Tongue (tissue), 1 donor: ENCODE measurements at regions not wholly inside any gene's neighbourhood (a gene's known extent, or its start where the extent isn't known, plus 50 kb on each side); places are given as distances from the start of the nearest gene placed in this dataset.
A peak's percentile ranks its signal among the peaks of the same experiment; 100 is the strongest.
"Not testable (repeated sequence)": the region's sequence is repeated elsewhere in the genome, so short reads cannot be mapped to it uniquely, and the experiment has no call there.

ENCODE experiments used
- DNase-seq: peaks from one replicate; pipeline ENCODE4 v3.0.0-alpha.2; 2015

DNA sequence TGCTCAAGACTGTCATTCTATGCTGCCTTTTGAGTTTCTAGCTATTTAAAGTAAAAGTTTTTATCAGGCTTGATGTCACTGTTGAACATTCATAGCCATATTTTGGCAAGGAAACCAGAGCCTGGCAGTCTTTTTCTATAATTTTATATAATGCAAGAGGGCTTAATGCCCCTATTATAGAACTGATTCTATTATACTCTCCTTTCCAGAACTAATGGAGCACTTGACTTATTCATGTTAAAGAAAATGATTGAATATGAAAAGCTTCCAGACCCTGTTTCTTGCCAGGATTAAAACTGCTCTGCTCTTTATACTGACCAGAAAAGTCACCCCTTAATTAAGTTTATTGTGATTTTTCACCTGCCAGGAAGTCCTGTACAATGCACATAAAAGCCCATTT is 337.6 kb upstream of the CHRM2 start:
- peak; percentile 9 for DNase-seq

DNA sequence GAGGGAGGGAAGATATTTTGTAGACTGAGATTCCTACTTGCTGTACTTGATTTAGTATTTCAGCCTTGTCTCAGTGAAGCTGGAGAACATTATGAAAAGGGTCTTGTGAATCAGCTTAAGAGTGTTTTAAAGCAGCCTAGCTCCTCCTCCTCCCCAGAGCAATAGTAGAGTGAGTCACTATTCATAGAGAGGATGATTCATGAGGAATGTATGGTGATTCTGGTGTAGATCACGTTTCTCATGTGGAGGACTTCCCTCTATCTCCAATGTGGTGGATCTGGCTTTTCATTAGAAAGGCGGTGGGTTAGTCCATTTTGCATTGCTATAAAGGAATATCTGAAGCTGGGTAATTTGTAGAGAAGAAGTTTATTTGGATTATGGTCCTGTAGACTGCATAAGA is 340.1 kb upstream of the CHRM2 start:
- DNase-seq = no peak

DNA sequence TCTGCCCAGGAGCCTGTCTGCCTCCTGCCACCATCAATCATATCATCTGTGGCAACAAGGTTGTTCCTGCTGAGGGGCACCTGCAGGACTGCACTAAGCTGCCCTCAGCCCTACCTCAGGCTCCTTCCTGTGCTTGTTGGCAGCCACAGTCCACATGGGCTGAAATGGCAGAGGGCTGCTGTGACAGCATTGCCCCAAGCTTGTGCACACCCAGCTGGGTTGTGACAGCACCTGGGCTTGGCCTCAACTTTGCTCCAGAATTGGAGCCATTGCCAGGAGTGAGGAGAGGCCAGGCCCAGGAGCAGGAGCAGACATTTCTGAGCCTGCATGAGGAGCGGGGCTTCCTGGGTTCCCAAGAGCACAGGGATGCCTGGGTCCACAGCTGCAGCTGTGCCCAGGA is 340.9 kb upstream of the CHRM2 start:
- no peak for DNase-seq

DNA sequence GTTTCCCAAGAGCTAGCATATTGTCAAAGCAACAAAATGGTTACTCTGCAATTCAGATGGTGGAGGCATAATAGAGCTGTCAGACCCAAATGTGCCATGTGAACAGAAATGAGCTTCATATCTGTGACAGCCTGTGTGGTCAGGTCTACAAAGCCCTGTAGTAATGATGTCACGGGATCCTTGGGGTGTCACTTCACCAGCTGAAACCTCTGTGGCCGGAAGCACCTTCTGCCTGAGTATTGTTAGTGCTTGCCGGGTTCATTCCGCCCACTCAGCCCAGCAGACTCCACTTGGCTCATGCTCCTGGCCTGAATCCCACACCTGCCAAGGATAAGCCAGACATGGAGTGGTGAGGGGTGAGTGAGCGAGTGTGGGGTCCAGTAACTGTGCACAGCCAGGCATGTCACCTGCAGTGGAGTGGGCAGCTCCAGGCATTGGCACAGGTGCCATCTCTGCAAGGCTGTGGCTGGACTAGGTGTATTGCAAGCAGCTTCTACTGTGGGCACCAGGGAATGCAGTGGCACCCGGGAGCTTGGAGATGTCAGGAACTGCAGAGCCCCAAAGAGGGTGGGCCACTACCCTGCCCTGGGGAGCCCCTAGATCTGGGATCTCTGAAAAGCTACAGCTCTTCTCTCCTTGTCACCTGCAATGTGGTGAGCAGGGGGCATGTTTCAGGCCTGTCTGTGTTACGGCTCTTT is 341.9 kb upstream of the CHRM2 start:
- DNase-seq = no peak

DNA sequence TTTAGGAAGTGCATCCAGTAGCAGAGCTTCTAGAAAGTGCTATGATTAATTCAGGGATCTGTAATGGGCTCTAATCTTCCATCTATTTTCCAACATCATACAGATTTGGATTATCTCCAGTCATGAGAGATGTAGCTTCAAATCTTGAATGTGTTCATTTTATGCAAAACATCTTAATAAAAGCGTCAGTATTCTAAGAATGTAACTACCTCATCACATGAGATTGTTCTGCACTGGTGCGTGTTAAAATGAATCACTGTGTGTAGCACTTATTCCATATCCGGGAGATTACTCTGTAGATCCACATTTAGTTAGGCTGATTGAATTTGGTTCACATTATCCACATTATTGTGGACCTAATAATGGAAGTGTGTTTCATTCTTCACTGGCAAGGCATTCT is 344.9 kb upstream of the CHRM2 start:
- DNase-seq = no peak

DNA sequence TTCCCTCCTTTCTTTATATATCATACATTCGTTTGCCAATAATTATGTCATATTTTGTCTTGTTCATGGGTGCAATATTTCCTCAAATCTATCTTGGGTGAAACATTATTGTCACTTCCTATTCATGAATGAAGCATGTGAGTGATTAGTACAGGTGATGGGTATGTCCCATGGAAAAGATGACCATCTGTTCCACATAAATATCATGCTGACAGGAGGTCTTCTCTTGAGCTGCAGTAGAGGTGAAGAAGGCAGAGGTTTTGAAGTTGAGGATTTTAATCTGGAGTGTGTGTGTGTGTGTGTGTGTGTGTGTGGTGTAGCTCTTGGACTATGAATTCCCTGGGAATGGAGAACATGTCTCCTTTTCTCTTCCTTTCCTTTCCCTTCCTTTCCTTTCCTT is 350.5 kb upstream of the CHRM2 start:
- DNase-seq = no peak

DNA sequence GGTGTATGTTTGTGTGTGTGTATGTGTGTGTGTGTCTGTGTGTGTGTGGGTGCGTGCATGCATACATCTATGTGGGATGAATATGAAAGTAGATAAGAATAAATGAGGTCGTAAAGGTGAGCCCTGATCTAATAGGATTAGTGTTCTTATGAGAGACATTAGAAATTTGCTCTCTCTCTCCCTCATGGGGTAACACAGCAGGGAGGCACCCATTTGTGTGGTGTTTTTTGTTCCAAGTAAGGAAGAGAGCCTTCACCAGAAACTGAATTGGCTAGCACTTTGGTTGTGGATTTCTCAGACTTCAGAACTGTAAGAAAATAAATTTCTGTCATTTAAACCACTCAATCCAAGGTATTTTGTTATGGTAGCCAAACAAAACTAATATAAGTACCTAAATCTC is 353.7 kb upstream of the CHRM2 start:
- DNase-seq = no peak

DNA sequence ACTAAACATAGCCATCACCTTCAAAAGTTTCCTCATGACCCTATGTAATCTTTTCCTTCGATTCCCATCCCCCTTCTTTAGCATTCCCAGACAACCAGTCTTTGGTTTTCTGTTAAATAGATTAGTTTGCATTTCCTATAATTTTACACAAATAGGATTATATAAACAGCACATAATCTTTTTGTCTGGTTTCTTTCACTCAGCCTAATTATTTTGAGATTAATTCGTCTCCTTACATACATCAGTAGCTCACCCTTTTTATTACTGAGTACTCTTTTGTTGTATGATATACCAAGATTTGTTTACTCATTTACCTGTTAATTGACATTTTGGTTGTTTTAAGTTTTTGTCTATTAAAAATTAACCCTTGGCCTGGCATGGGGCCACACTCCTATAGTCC is 354.7 kb upstream of the CHRM2 start:
- no peak for DNase-seq

DNA sequence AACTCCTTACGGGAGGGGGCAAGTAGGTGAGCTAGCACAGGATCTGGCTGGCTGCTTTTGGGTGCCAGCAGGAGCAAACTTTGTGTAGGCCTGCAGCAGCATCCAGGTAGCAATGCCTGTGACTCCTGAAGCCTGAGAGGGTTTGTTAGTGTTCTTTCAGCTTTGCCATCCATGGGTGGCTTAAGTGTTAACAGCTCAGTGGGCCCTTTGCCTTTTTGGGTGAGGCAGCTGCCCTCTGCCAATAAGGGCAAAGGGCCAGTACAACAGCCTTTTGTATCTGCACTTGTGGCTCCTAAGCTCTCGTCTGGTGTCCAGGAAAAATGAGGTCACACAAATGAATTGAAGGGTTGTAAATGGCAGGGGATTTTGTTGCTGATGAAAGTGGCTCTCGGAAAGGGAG is 359.0 kb upstream of the CHRM2 start:
- no peak for DNase-seq

DNA sequence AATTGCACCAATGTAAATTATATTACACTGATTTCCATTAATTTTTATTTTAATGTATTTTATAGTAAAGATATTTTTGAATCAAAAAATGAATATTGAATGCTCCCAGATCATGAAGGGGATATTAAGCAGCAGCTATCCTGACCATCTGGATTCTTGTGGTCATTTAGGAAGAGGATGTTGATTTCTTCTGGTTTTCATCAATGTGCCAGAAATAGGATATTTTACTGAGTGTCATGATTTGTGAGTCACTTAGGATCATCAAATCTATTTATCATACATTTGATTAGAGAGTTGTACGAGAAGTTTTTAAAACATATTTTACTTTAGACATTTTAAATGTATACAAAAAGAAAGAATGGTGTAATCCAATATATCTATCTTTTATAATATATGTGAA is 366.3 kb upstream of the CHRM2 start:
- DNase-seq = no peak

DNA sequence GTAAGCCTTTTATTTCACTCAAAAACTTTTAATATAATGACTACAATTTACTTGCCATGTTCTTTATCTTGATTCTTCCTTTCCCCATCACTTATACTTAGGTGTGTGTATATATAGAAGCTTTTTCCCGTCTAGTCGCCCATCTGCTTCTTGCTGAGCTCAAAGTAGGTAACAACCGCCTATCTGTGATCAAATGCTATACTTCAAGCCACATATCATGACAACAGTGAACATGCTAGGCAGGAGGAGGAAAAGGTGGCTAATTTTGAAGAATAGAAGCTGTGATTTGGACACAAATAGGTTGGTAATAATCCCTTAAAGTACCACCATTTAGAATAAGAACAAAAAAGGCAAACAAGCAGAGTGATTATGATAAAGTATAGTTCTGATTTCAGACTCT is 367.3 kb upstream of the CHRM2 start:
- no peak for DNase-seq

DNA sequence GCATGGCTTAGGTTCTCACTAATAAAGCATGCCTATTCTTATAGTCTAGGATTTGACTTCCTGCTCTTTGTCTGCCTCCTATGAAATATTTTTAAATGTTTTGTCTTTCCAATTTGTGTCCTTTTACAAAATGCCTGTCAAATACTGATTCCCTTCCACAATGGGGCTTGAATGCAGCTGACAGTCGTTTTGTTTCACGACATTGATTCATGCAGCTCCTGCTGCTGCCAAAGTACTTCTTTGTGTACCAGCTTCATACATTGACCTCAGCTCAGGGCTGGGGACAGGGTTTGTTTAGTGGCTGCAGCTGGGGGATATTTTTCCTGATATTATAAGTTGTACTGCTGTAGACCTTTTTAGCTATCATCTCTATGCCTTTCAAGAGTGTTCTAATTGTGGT is 371.9 kb upstream of the CHRM2 start:
- no peak for DNase-seq

DNA sequence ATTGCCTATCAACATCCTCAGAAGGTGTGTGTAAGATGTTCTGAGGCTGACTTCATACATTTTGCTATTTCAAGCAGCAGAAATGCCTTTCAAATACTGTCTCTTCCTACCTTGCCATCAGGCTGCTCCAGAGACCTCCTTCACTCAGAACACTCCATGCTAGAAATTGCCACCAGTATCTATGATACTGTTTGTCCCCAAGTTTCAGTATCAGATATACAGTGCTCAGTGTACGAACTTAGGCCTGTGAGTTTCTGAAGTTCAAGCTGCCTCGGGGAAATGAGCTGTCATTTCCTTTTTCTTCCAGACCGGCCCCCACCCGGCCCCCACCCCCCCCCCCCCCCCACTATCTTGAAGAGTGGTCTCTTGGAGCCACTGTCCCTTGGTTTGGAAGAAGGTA is 373.4 kb upstream of the CHRM2 start:
- no peak for DNase-seq

DNA sequence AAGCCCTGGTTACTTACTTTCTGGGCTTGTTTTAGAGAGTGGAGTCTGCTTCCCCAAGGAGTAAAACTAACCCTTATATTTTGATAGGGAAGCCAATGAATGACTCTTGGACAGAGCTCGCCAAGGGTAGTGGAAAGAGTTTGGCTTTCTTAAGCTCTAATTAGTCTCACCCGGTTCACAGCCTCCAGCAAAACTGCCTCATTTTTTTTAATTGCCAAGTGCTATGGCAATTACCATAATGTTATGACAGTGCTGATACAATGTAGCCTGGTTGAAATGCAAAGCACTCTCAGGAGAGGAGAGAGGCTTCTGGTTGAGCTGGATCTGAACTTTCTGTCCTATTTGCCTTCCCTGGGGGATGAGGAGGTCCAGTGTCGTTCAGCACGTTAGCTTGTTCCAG is 376.1 kb upstream of the CHRM2 start:
- DNase-seq = no peak

DNA sequence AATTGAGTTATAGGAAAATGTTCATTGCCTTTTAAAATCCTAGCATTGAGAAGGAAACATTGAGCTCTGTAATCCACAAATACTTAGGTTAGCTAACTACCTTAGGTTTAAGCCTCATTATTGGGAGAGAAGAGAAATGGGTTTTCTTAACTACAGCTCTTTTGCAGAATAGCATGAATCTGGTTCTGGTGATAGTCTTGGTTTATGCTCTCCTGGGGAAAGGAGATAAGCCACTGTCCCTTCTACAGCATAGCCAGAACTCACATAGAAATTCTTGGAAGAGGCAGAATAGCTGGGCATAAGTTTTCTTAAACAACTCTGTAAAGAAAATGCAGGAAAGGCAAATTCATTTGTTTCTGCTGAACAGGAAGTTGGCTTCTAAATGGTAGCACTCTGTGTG is 378.6 kb upstream of the CHRM2 start:
- DNase-seq = no peak

DNA sequence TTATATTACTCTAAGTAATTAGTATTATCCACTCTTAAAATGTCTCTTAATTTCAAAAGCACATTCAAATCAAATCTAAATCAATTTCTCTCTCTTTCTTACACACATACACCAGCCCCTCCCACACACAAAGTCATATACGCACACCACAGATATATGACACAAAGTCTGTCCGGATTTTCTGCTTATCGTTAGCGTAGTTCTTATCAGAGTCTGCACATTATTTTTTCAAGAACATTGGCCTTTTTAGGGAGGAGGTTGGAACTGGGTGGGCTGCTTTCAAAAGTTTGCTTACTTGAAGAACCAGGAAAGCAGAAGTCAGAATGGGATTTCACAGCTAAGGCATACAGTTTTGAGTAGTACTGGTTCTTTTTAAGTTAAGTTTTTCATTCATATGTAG is 387.6 kb upstream of the CHRM2 start:
- no peak for DNase-seq

DNA sequence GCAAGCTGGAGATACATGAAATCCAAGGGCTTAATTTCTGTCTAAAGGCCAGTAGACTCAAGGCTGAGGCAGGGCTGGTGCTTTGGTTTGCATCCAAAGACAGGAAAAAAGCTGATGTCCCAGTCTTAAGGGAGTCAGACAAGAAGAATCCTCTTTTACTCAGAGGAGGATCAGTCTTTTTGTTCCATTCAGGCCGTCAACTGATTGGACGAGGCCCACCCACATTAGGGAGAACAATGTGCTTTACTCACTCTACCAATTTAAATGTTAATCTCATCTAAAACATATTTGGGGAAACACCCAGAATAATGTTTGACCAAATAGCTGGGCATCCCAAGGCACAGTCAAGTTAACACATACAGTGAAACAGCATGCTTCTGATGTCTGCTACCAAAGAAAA is 388.5 kb upstream of the CHRM2 start:
- no peak for DNase-seq

DNA sequence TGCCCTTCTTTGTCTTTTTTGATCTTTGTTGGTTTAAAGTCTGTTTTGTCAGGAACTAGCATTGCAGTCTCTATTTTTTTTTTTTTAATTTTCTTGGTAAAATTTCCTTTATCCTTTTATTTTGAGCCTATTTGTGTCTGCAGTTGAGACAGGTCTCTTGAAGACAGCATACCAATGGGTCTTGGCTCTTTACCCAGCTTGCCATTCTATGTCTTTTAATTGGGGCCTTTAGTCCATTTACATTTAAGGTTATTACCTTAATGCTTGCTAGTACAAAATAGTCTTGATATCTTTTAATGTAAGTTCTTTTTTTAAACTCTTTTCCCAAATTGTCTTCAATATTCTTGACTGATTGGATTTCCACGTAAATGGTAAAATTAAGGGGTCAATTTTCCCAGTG is 398.3 kb upstream of the CHRM2 start:
- DNase-seq = no peak

DNA sequence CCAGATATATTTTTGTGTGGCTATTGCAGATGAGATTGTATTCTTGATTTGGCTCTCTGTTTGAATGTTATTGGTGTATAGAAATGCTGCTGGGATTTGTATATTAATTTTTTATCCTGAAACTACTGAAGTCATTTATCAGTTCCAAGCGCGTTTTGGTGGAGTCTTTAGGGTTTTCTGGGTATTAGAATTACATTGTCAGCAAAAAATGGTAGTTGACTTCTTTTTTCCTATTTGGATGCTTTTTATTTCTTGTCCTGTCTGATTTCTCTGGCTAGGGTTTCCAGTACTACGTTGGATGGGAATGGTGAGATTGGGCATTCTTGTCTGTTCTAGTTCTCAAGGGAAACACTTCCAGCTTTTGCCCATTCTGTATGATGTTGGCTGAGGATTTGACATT is 415.5 kb upstream of the CHRM2 start:
- DNase-seq = no peak

DNA sequence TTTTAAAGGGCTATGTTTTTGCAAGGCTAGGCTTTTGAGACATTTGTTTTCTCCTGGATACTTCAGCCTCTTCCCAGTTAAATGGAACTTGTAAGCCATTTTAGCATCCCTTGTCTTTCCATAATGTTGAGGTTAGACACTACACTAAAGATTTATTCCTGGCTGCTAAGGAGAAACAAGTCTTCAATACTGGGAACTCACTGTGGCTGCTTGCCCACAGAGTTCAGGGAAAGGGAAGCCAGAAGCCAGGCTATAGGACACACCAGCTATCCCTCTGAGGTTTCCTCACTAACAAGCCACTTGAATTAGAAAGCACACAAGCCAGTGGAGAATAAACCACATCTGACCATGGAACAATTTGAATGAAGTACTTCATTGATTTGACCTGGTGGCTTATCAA is 421.7 kb upstream of the CHRM2 start:
- no peak for DNase-seq

DNA sequence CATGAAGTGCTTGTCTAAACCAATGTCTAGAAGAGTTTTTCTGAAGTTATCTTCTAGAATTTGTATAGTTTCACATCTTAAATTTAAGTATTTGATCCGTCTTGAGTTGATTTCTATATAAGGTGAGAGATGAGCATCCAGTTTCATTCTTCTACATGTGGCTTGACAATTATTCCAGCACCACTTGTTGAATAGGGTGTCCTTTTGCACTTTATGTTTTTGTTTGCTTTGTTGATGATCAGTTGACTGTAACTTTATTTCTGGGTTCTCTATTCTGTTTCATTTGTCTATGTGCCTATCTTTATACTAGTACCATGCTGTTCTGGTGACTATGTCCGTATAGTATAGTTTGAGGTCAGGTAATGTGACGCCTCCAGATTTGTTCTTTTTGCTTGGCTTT is 426.6 kb upstream of the CHRM2 start:
- no peak for DNase-seq

DNA sequence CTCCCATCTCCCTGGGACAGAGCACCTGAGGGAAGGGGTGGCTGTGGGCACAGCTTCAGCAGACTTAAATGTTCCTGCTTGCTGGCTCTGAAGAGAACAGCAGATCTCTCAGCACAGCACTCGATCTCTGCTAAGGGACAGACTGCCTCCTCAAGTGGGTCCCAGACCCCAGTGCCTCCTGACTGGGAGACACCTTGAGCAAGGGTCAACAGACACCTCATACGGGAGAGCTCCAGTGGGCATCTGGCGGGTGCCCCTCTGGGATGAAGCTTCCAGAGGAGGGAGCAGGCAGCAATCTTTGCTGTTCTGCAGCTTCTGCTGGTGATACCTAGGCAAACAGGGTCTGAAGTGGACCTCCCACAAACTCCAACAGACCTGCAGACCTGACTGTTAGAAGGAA is 436.7 kb upstream of the CHRM2 start:
- not testable (repeated sequence) for DNase-seq

DNA sequence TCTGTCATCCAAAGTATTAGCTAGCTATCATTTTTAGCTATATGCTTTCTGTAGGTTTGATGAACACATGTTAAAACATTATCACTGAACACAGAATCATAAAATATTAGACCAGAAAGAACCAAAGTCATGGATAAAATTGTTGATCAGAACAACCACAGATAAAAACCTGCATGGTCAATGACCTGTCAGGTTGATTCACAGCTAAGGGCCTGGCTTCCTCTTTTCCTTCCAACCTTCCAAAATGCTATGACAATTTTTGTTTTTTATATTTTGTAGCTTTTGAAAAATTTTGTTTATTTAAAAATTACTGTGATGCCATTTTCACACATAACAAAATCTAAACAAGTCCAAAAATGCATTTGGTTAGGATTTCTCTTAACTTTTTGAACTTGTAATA is 444.4 kb upstream of the CHRM2 start:
- DNase-seq = no peak

DNA sequence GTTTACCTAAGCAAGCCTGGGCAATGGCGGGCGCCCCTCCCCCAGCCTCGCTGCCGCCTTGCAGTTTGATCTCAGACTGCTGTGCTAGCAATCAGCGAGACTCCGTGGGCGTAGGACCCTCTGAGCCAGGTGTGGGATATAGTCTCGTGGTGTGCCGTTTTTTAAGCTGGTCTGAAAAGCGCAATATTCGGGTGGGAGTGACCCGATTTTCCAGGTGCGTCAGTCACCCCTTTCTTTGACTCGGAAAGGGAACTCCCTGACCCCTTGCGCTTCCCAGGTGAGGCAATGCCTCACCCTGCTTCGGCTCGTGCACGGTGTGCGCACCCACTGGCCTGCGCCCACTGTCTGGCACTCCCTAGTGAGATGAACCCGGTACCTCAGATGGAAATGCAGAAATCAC is 442.6 kb upstream of the MTPN start:
- DNase-seq = not testable (repeated sequence)

DNA sequence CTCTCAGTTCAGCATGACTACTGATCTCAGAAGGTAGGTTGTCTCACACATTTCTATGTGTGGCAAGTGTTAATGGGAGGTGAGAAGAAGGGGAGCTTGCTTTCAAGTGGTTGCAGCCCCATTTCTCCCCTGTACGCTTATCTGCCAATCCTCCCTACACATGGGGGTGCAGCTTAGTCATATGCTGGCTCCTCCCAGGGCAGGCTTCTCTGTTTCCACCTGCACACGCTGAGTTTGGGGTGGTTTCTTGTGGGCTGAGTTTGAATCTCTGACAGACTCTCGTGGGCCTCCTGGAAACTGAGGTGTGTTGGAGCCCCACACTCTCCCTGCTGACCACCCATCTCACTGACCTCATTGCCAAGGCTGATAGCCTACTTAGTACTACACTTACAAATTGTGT is 435.8 kb upstream of the MTPN start:
- no peak for DNase-seq
